ENCODE measurements at regions not wholly inside any gene's neighbourhood (a gene's known extent, or its start where the extent isn't known, plus 50 kb on each side); places are given as distances from the start of the nearest gene placed in this dataset.
"Not testable (repeated sequence)": the region's sequence is repeated elsewhere in the genome, so short reads cannot be mapped to it uniquely, and the experiment has no call there.

DNA sequence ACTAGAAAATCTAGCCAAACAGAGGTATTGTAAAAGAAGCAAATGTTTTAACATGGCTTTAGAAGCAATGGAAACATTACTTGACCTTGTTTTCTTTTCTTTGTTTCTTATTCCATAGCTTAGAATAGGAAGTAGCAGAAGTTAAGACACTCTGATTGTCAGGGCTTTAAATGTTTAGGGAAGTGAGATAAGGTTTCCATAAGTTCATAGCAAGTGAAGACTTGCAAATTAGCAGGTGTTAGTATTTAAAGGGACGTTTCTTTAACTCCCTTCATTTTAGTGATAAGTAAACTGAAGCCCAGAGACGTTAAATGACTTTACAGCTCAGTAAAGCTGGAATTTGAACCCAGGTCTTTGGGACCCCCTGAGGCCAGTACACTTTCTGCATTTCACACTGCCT is 338.7 kb upstream of the NOTCH2NLA start:
- H3K4me1 ChIP-seq (ENCODE audit: control insufficient read depth, insufficient read depth, low read length); H3K27ac ChIP-seq (ENCODE audit: low read depth, low read length); H3K4me3 ChIP-seq (ENCODE audit: low read length); H3K9me3 Mint-ChIP-seq; H3K27ac Mint-ChIP-seq; H3K36me3 ChIP-seq (ENCODE audit: control insufficient read depth, insufficient read depth, low read length); H3K9me3 ChIP-seq (ENCODE audit: control insufficient read depth, low read length); H3K4me3 Mint-ChIP-seq; DNase-seq; H3K36me3 Mint-ChIP-seq (ENCODE audit: low read depth); H3K4me1 Mint-ChIP-seq; H3K27me3 ChIP-seq (ENCODE audit: control insufficient read depth, insufficient read depth, low read length, poor library complexity, severe bottlenecking); H3K9ac ChIP-seq (ENCODE audit: extremely low read depth, low read length, poor library complexity, severe bottlenecking); H3K27me3 Mint-ChIP-seq (ENCODE audit: insufficient read depth): not testable (repeated sequence)
- no CpG with 5 or more reads among the region's 2 CpGs for WGBS, 2 experiments (ENCODE audit: insufficient coverage in 1 of 2, insufficient read length in 1 of 2)

DNA sequence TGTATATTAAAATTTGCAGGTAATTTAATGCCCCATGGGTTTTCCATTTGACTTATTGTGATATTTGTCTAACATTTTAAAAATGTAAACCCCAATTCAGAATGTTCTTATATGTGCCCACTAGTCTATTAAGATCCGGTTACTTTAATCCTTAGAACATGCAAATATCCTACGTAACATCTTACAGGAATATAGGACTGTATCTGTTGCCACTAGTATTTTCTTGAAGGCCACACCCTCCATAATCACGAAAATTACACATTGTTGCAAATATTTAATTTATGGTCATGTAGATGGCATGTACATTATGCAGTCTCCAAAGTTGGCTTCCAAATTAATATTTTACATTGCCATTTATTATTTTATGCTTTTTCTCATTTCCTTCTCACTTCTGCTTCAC is 329.2 kb upstream of the NOTCH2NLA start:
- not testable (repeated sequence) for H3K4me3 Mint-ChIP-seq; H3K9ac ChIP-seq (ENCODE audit: extremely low read depth, low read length, poor library complexity, severe bottlenecking); H3K4me1 ChIP-seq (ENCODE audit: control insufficient read depth, insufficient read depth, low read length); H3K36me3 Mint-ChIP-seq (ENCODE audit: low read depth); H3K9me3 ChIP-seq (ENCODE audit: control insufficient read depth, low read length); H3K4me1 Mint-ChIP-seq; DNase-seq; H3K27me3 ChIP-seq (ENCODE audit: control insufficient read depth, insufficient read depth, low read length, poor library complexity, severe bottlenecking); H3K9me3 Mint-ChIP-seq; H3K27ac Mint-ChIP-seq; H3K4me3 ChIP-seq (ENCODE audit: low read length); H3K27ac ChIP-seq (ENCODE audit: low read depth, low read length); H3K36me3 ChIP-seq (ENCODE audit: control insufficient read depth, insufficient read depth, low read length); H3K27me3 Mint-ChIP-seq (ENCODE audit: insufficient read depth)
- no CpG with 5 or more reads among the region's 3 CpGs for WGBS, 2 experiments (ENCODE audit: insufficient coverage in 1 of 2, insufficient read length in 1 of 2)

DNA sequence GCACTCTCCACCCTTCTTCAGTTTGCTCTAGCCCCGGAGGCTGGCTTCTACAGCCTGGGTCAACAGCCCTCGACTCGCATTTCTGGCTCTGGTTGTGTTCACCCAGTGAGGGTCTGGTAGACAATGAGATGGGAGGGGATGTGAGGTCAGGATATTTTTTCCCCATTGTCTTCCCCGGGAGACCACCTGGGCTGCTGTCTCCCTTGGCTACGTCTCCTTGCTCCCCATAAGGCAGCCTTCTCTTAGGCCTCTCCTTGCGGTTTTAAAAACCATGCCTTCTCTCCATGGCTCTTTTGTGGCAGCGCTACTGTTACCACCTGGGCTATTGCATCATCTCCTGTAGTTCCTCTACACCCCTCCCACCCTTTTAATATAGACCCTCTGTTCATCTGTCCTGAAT is 327.6 kb upstream of the NOTCH2NLA start:
- H3K4me1 Mint-ChIP-seq; H3K36me3 Mint-ChIP-seq (ENCODE audit: low read depth); H3K36me3 ChIP-seq (ENCODE audit: control insufficient read depth, insufficient read depth, low read length); H3K27ac Mint-ChIP-seq; H3K9me3 ChIP-seq (ENCODE audit: control insufficient read depth, low read length); H3K27me3 ChIP-seq (ENCODE audit: control insufficient read depth, insufficient read depth, low read length, poor library complexity, severe bottlenecking); H3K9me3 Mint-ChIP-seq; H3K27ac ChIP-seq (ENCODE audit: low read depth, low read length); H3K4me3 ChIP-seq (ENCODE audit: low read length); H3K4me1 ChIP-seq (ENCODE audit: control insufficient read depth, insufficient read depth, low read length); H3K4me3 Mint-ChIP-seq; H3K27me3 Mint-ChIP-seq (ENCODE audit: insufficient read depth); DNase-seq; H3K9ac ChIP-seq (ENCODE audit: extremely low read depth, low read length, poor library complexity, severe bottlenecking): not testable (repeated sequence)
- WGBS, 2 experiments (ENCODE audit: insufficient coverage in 1 of 2, insufficient read length in 1 of 2) = no CpG with 5 or more reads among the region's 7 CpGs

DNA sequence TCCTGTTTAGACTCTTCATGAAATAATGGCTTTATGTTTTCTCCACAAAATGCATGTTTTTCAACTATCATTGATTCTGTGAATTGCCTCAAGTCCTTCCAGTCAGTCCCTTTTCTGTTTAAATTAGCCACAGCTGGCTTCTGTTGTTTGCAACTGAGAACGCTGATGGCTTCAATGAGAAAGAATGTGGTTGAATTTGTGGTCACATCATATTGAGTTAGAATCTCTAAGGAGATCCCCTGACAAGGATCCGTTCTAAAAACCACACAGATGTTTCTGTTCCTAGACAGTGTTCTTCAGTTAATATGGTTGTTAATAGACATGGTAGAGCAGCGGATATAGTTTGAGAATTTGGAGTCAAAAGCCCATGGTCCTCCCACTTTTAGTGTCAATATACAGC is 323.6 kb upstream of the NOTCH2NLA start:
- H3K4me1 Mint-ChIP-seq = not testable (repeated sequence)
- WGBS, 2 experiments (ENCODE audit: insufficient coverage in 1 of 2, insufficient read length in 1 of 2) = no CpG with 5 or more reads among the region's 3 CpGs

DNA sequence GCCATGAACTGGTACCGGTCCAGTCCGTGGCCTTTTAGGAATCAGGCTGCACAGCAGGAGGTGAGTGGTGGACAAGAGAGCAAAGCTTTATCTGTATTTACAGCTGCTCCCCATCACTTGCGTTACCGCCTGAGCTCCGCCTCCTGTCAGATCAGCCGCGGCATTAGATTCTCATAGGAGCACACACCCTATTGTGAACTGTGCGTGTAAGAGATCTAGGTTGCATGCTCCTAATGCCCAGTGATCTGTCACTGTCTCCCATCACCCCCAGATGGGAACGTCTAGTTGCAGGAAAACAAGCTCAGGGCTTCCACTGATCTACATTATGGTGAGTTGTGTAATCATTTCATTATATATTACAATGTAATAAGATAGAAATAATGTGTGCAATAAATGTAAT is 319.9 kb upstream of the NOTCH2NLA start:
- WGBS, 2 experiments (ENCODE audit: insufficient coverage in 1 of 2, insufficient read length in 1 of 2) = 96% methylated on average over 4 of the region's 9 CpGs; no CpG with 5 or more reads in 1 of the 2 experiments
- H3K4me3 ChIP-seq (ENCODE audit: low read length); H3K4me3 Mint-ChIP-seq; H3K9me3 Mint-ChIP-seq; H3K9me3 ChIP-seq (ENCODE audit: control insufficient read depth, low read length); H3K27me3 Mint-ChIP-seq (ENCODE audit: insufficient read depth); H3K9ac ChIP-seq (ENCODE audit: extremely low read depth, low read length, poor library complexity, severe bottlenecking); DNase-seq; H3K4me1 Mint-ChIP-seq; H3K27ac Mint-ChIP-seq; H3K27me3 ChIP-seq (ENCODE audit: control insufficient read depth, insufficient read depth, low read length, poor library complexity, severe bottlenecking); H3K36me3 ChIP-seq (ENCODE audit: control insufficient read depth, insufficient read depth, low read length); H3K36me3 Mint-ChIP-seq (ENCODE audit: low read depth); H3K4me1 ChIP-seq (ENCODE audit: control insufficient read depth, insufficient read depth, low read length); H3K27ac ChIP-seq (ENCODE audit: low read depth, low read length): not testable (repeated sequence)

More for the DNA sequence above, 323.6 kb upstream of the NOTCH2NLA start:
- H3K27ac Mint-ChIP-seq; H3K27ac ChIP-seq (ENCODE audit: low read depth, low read length); H3K27me3 ChIP-seq (ENCODE audit: control insufficient read depth, insufficient read depth, low read length, poor library complexity, severe bottlenecking); H3K27me3 Mint-ChIP-seq (ENCODE audit: insufficient read depth); H3K9ac ChIP-seq (ENCODE audit: extremely low read depth, low read length, poor library complexity, severe bottlenecking); H3K36me3 ChIP-seq (ENCODE audit: control insufficient read depth, insufficient read depth, low read length); H3K36me3 Mint-ChIP-seq (ENCODE audit: low read depth); DNase-seq; H3K4me3 Mint-ChIP-seq; H3K4me3 ChIP-seq (ENCODE audit: low read length); H3K9me3 ChIP-seq (ENCODE audit: control insufficient read depth, low read length); H3K4me1 ChIP-seq (ENCODE audit: control insufficient read depth, insufficient read depth, low read length); H3K9me3 Mint-ChIP-seq: not testable (repeated sequence)

DNA sequence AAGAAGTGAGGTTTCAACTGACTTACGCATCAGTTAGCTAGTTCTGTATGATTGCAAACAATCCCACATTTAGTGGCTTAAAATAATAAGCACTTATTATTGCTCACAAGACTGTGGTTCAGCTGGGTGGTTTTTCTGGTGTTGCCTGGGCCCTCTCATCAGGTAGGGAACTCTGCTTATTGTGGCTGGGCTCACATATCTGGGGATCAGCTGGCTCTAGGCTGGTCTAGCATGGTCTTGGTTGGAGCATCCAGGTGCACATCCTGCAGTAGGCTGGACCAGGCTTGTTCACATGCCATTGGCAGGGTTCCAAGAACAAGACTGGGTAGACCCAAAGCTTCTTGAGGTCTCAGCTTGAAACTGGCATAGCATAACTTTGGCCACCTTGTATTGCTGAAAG is 317.4 kb upstream of the NOTCH2NLA start:
- H3K4me3 Mint-ChIP-seq; H3K4me3 ChIP-seq (ENCODE audit: low read length); H3K36me3 ChIP-seq (ENCODE audit: control insufficient read depth, insufficient read depth, low read length); H3K9ac ChIP-seq (ENCODE audit: extremely low read depth, low read length, poor library complexity, severe bottlenecking); H3K27me3 Mint-ChIP-seq (ENCODE audit: insufficient read depth); H3K4me1 Mint-ChIP-seq; H3K27me3 ChIP-seq (ENCODE audit: control insufficient read depth, insufficient read depth, low read length, poor library complexity, severe bottlenecking); DNase-seq; H3K4me1 ChIP-seq (ENCODE audit: control insufficient read depth, insufficient read depth, low read length); H3K36me3 Mint-ChIP-seq (ENCODE audit: low read depth); H3K9me3 Mint-ChIP-seq; H3K9me3 ChIP-seq (ENCODE audit: control insufficient read depth, low read length); H3K27ac Mint-ChIP-seq; H3K27ac ChIP-seq (ENCODE audit: low read depth, low read length): not testable (repeated sequence)
- no CpG with 5 or more reads among the region's 1 CpG for WGBS, 2 experiments (ENCODE audit: insufficient coverage in 1 of 2, insufficient read length in 1 of 2)

DNA sequence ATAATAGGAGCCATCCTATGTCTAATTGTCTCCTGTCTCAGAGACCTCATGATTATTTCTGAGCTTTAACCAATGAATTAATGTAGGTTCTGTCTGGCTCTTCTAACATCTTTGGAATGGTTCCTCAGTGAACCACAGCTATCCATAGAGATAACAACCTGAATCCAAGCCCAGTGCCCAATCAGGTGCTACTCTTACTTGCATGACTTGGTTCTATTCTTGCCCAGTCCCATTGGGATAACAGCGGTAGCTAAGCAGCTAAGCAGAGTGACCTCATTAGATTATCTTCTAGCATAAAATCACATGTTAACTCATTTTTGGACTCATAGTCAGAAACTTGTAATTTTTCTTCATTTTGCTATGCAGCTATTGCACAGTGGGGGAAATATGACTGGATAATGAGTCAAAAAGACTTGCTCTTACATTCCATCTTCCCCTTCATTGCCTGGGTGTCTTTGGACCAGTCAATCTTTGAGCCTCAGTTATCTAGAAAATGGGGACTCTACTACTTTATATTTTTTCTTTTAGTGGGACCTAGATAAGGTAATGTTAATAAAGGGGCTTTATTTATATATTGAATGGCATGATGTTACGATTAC is 309.1 kb upstream of the NOTCH2NLA start:
- not testable (repeated sequence) for H3K27me3 Mint-ChIP-seq (ENCODE audit: insufficient read depth); H3K4me3 ChIP-seq (ENCODE audit: low read length); H3K27me3 ChIP-seq (ENCODE audit: control insufficient read depth, insufficient read depth, low read length, poor library complexity, severe bottlenecking); H3K4me1 Mint-ChIP-seq; H3K9me3 Mint-ChIP-seq; H3K9me3 ChIP-seq (ENCODE audit: control insufficient read depth, low read length); H3K4me1 ChIP-seq (ENCODE audit: control insufficient read depth, insufficient read depth, low read length); H3K27ac Mint-ChIP-seq; H3K36me3 Mint-ChIP-seq (ENCODE audit: low read depth); H3K9ac ChIP-seq (ENCODE audit: extremely low read depth, low read length, poor library complexity, severe bottlenecking); H3K27ac ChIP-seq (ENCODE audit: low read depth, low read length); DNase-seq; H3K36me3 ChIP-seq (ENCODE audit: control insufficient read depth, insufficient read depth, low read length); H3K4me3 Mint-ChIP-seq
- no CpG with 5 or more reads among the region's 2 CpGs for WGBS, 2 experiments (ENCODE audit: insufficient coverage in 1 of 2, insufficient read length in 1 of 2)
